ENCODE measurements at regions not wholly inside any gene's neighbourhood (a gene's known extent, or its start where the extent isn't known, plus 50 kb on each side); places are given as distances from the start of the nearest gene placed in this dataset.
"Not testable (repeated sequence)": the region's sequence is repeated elsewhere in the genome, so short reads cannot be mapped to it uniquely, and the experiment has no call there.

DNA sequence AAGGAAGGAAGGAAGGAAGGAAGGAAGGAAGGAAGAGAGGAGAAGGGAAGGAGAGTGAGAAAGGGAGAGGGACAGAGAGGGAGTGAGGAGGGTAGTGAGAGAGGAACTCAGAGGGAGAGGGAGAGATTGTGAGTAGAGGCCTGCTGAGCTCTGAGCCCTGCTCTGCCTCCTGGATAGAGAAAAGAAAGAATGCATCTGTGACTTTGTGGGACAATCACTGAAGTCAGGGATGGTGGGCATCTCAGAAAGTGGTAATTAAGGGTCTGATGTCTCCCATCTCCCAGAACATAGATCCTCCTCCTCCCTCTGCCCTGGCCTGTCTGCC is 142.9 kb upstream of the BANK1 start:
- Histone ChIP-seq H3K4me3 (ENCODE audit: insufficient read depth, low read length, poor library complexity, severe bottlenecking) (no peak overlapping the region), H3K27ac (ENCODE audit: low read depth, low read length) (no peak overlapping the region), H3K9me3 (ENCODE audit: insufficient read depth, low read length) (no peaks in the 10 kb centered on the region), H2AFZ (ENCODE audit: low read depth, low read length, severe bottlenecking) (no peak overlapping the region), H3F3A (ENCODE audit: insufficient read depth) (no peaks in the 10 kb centered on the region), H3K4me2 (ENCODE audit: low read depth, low read length, poor library complexity, severe bottlenecking) (no peak overlapping the region), H3K79me2 (ENCODE audit: insufficient read depth, low read length) (no peaks in the 10 kb centered on the region), H3K27me3 (ENCODE audit: low read length) (no peaks in the 10 kb centered on the region), H3K9ac (ENCODE audit: low read length) (no peak overlapping the region), H3K9me2 (replicated peaks; ENCODE audit: insufficient read depth, low read length) (no peaks in the 10 kb centered on the region), H3K36me3 (ENCODE audit: low read length) (no peaks in the 10 kb centered on the region), H4K20me1 (ENCODE audit: low read depth, low read length) (no peaks in the 10 kb centered on the region)
- TF ChIP-seq, protein P1, sequence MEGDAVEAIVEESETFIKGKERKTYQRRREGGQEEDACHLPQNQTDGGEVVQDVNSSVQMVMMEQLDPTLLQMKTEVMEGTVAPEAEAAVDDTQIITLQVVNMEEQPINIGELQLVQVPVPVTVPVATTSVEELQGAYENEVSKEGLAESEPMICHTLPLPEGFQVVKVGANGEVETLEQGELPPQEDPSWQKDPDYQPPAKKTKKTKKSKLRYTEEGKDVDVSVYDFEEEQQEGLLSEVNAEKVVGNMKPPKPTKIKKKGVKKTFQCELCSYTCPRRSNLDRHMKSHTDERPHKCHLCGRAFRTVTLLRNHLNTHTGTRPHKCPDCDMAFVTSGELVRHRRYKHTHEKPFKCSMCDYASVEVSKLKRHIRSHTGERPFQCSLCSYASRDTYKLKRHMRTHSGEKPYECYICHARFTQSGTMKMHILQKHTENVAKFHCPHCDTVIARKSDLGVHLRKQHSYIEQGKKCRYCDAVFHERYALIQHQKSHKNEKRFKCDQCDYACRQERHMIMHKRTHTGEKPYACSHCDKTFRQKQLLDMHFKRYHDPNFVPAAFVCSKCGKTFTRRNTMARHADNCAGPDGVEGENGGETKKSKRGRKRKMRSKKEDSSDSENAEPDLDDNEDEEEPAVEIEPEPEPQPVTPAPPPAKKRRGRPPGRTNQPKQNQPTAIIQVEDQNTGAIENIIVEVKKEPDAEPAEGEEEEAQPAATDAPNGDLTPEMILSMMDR (IDR thresholded peaks at IDR 0.05; ENCODE audit: insufficient read depth, low read length, poor library complexity, severe bottlenecking), result no peak
- TF ChIP-seq EZH2phosphoT487 (conservative IDR thresholded peaks at IDR 0.05; ENCODE audit: low read length), result no peak

DNA sequence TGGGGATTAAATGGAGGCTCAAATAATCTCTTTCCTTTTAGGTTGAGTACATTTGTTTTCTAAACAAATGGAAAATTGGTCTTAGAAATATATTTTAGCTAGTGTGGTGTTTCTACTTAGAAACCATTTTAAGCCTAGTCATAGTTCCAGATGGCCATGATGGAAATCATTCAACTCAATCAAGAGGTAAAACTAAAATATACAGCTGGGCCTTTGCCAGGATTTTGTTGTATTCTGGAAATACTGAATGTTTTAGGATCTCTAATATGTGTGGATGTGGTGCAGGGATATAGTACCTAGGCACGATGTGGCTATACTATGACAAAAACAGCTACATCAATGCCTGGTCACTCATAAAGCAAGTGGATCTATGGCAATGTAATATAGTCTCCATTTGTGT is 146.0 kb upstream of the BANK1 start:
- no peaks in the 10 kb centered on the region for H3F3A ChIP-seq (ENCODE audit: insufficient read depth)
- H3K79me2 ChIP-seq (ENCODE audit: insufficient read depth, low read length), result no peaks in the 10 kb centered on the region
- H4K20me1 ChIP-seq (ENCODE audit: low read depth, low read length), result no peaks in the 10 kb centered on the region
- H3K9me2 ChIP-seq (replicated peaks; ENCODE audit: insufficient read depth, low read length), result no peaks in the 10 kb centered on the region
- H3K27me3 ChIP-seq (ENCODE audit: low read length), result no peaks in the 10 kb centered on the region
- H3K4me2 ChIP-seq (ENCODE audit: low read depth, low read length, poor library complexity, severe bottlenecking), result no peak overlapping the region
- no peak for TF ChIP-seq EZH2phosphoT487 (conservative IDR thresholded peaks at IDR 0.05; ENCODE audit: low read length)
- TF ChIP-seq, protein P1 (IDR thresholded peaks at IDR 0.05; ENCODE audit: insufficient read depth, low read length, poor library complexity, severe bottlenecking), result no peak
- H3K9me3 ChIP-seq (ENCODE audit: insufficient read depth, low read length), result no peaks in the 10 kb centered on the region
- H3K4me3 ChIP-seq (ENCODE audit: insufficient read depth, low read length, poor library complexity, severe bottlenecking), result no peak overlapping the region
- no peak overlapping the region for H3K9ac ChIP-seq (ENCODE audit: low read length)
- H3K27ac ChIP-seq (ENCODE audit: low read depth, low read length), result no peak overlapping the region
- H2AFZ ChIP-seq (ENCODE audit: low read depth, low read length, severe bottlenecking), result no peak overlapping the region
- no peaks in the 10 kb centered on the region for H3K36me3 ChIP-seq (ENCODE audit: low read length)

DNA sequence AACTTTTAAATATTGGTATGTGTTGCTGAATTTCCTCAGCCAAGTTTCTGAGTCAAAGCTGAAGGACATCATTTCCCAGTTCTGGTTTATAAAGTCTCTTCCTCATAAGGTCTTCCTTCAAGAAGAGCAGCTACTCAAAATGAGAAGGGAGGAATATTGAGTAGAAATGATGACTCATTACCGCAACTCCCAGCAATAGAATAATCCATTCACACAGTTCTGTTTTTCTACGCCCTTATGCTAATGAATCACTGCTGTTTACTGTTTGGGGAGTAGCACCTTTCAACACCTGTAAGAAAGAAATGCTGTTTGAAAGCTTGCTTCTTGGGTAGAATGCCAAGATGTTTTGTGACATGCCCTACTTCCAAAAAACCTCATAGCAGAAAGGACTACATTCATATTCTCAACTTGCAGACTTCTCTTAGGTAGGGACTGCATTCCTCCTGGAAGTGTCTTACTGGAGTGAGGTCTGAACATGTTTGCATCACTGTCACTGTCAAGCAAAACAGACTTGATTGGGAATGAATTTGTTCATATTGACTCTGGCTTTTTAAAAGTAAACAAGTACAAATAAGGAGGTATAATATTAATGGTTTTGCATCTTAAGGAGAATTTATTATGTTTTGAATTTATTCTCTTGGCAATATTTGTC is 147.2 kb upstream of the BANK1 start:
- H3K27me3 ChIP-seq (ENCODE audit: low read length), result no peaks in the 10 kb centered on the region

DNA sequence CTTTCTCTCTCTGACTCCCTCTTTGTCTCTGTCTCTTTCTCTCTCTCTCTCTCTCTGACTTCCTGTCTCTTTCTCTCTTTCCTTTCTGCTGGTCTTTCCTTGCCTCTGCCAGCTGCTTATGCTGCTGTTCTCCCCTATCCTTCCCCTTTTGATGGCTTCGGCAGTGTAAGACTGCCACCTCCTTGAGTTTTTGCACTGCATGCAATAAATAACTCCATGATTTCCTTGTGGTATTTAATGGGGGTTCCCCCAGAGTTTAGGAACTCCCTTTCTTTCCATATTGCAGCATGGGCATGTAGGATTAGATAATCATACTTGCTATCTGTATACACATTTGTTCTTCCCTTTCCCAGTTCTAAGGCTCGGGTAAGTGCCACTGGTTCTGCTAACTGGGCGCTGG is 157.8 kb upstream of the BANK1 start:
- not testable (repeated sequence) for H3K36me3 ChIP-seq (ENCODE audit: low read length); H2AFZ ChIP-seq (ENCODE audit: low read depth, low read length, severe bottlenecking); H3K9me2 ChIP-seq (replicated peaks; ENCODE audit: insufficient read depth, low read length); H3K27ac ChIP-seq (ENCODE audit: low read depth, low read length); H3F3A ChIP-seq (ENCODE audit: insufficient read depth); H3K9ac ChIP-seq (ENCODE audit: low read length); H4K20me1 ChIP-seq (ENCODE audit: low read depth, low read length); H3K9me3 ChIP-seq (ENCODE audit: insufficient read depth, low read length); H3K79me2 ChIP-seq (ENCODE audit: insufficient read depth, low read length); H3K4me3 ChIP-seq (ENCODE audit: insufficient read depth, low read length, poor library complexity, severe bottlenecking); H3K4me2 ChIP-seq (ENCODE audit: low read depth, low read length, poor library complexity, severe bottlenecking); H3K27me3 ChIP-seq (ENCODE audit: low read length)

More for the DNA sequence above, 147.2 kb upstream of the BANK1 start:
- Histone ChIP-seq H4K20me1 (ENCODE audit: low read depth, low read length) (no peaks in the 10 kb centered on the region), H3K79me2 (ENCODE audit: insufficient read depth, low read length) (no peaks in the 10 kb centered on the region), H3K4me3 (ENCODE audit: insufficient read depth, low read length, poor library complexity, severe bottlenecking) (no peak overlapping the region), H3K9ac (ENCODE audit: low read length) (no peak overlapping the region), H3K27ac (ENCODE audit: low read depth, low read length) (no peak overlapping the region), H3F3A (ENCODE audit: insufficient read depth) (no peaks in the 10 kb centered on the region), H3K4me2 (ENCODE audit: low read depth, low read length, poor library complexity, severe bottlenecking) (no peak overlapping the region), H3K36me3 (ENCODE audit: low read length) (no peaks in the 10 kb centered on the region), H3K9me3 (ENCODE audit: insufficient read depth, low read length) (no peaks in the 10 kb centered on the region), H3K9me2 (replicated peaks; ENCODE audit: insufficient read depth, low read length) (no peaks in the 10 kb centered on the region), H2AFZ (ENCODE audit: low read depth, low read length, severe bottlenecking) (no peak overlapping the region)
- TF ChIP-seq, protein P1 (IDR thresholded peaks at IDR 0.05; ENCODE audit: insufficient read depth, low read length, poor library complexity, severe bottlenecking), result no peak
- no peak for TF ChIP-seq EZH2phosphoT487 (conservative IDR thresholded peaks at IDR 0.05; ENCODE audit: low read length)
